ELR (cell line): ENCODE measurements at regions not wholly inside any gene's neighbourhood (a gene's known extent, or its start where the extent isn't known, plus 50 kb on each side); places are given as distances from the start of the nearest gene placed in this dataset.

Experiments
- DNase-seq: peaks from one replicate; pipeline ENCODE4 v3.0.0-alpha.2; 2015; ENCODE audit warnings: low read depth

GRCh38 chr14:101229666-101230065 lies 326.1 kb upstream of the RTL1 start:
- DNase-seq = no peak

GRCh38 chr14:101230161-101230850 lies 326.8 kb upstream of the RTL1 start:
- DNase-seq = no peak

- DNase-seq = no peak
These were observed 327.5 kb upstream of the RTL1 start for GRCh38 chr14:101230851-101231550.

DNA sequence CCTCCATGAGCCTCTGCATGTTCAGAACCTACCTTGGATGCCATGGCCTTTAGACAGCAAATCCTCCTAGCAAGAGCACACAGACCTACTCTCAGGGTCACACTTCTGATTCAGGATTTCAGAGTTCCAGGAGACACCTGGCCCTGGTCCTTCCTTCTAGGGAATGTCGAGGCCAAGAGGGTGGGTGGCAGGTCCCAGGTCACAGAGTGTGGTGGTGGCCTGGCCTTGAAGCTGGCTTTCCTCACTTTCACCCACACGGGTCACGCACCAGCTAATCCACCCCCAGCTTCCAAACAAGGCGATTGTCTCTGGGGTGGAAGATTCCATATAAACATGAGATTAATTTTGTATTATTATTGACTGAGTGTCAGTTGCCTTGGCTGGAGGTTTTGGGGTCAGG lies 328.3 kb upstream of the RTL1 start:
- no peak for DNase-seq

DNA sequence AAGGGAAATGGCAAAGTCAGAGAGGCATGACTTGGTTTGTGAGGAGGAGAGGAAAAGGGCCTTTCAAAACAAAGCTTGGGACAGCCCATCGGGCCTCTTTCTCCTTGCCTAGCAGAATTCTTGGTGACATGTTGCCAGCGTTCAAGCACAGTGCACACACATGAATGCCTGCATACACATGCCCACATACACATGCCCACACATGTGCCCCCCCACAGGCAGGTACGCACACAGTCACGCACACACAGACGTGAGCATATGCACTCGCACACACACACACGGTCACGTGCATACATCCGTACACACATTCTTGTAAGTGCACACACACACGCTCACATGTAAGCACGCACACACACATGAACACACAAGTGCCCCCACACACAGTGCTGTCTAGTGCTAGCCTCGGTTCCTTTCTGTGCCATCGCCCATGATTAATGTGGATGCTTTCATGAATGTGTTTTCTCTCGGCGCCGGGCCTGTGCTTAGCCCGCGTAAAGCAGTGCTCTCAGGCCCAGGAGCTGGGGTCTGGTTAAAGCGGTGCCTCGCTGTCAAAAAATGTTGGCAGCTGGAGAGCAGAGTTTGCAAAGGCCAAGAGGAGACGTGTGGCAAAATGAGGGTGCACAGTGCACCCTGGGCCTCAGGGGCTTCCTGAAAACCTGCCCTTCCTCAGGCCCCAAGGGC lies 328.8 kb upstream of the DIO3 start:
- no peak for DNase-seq

DNA sequence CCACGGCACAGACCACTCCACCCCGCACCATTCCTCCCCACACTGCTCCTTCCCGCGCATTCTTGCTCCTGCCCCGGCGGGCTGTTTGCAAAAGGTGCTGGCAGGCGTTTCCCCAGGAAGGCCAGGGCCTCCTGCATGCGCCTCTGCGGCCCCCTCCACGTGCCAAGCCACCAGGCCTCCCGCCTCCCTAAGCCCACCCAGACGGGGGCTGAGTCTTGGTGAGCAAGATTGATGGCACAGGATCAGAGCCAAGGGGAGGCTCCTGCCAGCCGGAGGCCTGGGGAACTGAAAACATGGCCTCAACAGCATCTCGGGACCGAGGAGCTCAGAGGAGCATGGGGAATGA lies 328.3 kb upstream of the DIO3 start:
- DNase-seq = no peak

GRCh38 chr14:101233391-101233790 lies 327.9 kb upstream of the DIO3 start:
- DNase-seq = no peak

DNA sequence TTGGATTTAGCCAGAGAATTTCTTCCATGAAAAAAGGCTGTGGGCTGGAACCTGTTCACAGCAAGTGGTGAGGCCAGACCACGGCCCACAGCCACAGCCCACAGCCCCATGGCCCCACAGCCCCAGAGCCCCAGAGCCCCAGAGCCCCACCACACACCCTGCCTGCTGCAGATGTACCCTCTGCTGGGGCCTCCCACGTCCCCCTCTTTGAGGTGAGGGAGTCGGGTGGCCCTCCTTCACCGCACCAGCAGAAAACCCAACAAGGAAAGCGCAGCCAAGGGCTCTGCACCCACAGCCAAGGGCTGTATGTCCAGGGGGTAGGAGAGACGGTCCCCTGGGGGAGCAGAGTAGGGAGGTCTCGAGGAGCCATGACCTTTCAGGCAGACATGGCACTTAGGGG lies 327.5 kb upstream of the DIO3 start:
- no peak for DNase-seq

GRCh38 chr14:101234244-101234937 lies 326.9 kb upstream of the DIO3 start:
- DNase-seq = no peak

- DNase-seq = no peak
These were observed 326.3 kb upstream of the DIO3 start for GRCh38 chr14:101234999-101235334.

GRCh38 chr14:101235335-101236103 lies 325.8 kb upstream of the DIO3 start:
- peak; percentile 62 for DNase-seq

DNA sequence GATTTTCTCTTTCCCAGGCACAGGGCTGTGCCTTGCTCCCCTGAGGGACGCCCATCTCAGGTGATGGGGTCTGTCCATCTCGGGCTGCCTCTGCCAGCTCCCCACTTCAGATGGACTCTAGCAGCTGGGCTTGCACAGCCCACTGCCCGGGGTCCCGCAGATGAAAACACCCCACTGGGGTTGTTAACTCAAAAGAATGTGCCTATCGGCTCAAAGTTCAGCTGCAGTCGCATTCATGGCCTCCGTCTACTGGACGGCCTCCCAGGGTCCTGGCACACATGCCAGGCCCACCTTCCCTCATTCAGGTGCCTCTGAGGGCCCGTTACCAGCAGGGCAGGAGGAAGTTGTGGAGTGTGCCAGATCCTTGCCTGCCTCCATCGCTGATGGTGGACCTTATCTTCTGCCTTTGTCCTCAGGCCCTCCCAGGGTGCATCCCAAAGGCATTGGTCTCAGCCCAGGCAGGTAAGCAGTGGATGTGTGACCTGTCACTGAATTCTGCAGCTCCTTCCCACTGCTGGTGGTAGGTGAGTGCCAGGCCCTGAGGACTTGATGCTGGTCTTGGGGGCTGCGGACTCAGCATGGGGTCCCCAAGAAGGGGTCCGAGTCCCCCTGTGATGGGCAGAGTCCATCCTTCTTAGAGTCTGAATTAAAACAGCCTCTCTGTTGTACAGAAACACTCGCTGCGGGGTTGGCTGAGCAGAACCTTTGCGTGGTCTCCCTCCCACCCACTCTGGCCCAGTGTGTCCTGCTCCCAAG lies 324.6 kb upstream of the DIO3 start:
- DNase-seq = no peak

GRCh38 chr14:101237252-101237616 lies 324.1 kb upstream of the DIO3 start:
- no peak for DNase-seq

GRCh38 chr14:101239065-101239464 lies 322.2 kb upstream of the DIO3 start:
- DNase-seq = no peak

- DNase-seq = no peak
These were observed 320.1 kb upstream of the DIO3 start for GRCh38 chr14:101241147-101241546.

- DNase-seq = peak; percentile 62
These were observed 319.5 kb upstream of the DIO3 start for GRCh38 chr14:101241807-101242278.

- DNase-seq = no peak
These were observed 318.6 kb upstream of the DIO3 start for GRCh38 chr14:101242442-101243385.

DNA sequence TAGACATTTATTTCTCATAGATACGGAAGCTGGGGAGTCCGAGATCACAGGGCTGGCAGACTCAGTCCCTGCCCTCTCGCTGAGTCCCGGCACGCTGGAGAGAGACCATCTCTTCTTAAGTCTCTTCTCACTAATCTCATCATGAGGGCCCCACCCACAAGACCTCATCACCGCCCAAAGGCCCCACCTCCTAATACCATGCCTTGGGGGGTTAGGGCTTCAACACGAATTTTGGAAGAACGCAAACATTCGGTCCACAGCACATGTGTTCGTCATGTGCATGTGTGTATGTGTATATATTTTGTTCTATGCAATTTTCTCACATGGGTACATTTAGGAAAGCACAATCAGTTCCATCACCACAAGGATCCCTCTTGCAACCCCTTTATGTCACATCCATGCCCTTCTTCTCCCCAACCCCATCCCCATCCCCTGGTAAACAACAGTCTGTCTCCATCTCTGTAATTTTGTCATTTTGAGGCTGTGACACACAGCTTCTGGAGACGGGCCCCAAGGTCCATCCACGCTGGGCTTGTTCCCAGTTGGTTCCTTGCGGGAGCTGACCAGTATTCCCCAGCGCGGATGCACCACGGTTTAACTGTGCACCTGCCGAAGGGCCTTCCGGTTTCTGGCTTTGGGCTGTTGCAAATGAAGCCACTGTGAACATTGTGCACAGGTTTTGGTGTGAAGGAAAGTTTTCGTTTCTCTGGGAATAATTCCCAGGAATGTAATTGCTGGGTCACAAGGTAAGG lies 317.5 kb upstream of the DIO3 start:
- no peak for DNase-seq
